Breast epithelium (tissue), 4 donors: ENCODE measurements at regions not wholly inside any gene's neighbourhood (a gene's known extent, or its start where the extent isn't known, plus 50 kb on each side); places are given as distances from the start of the nearest gene placed in this dataset.

Experiments used
- DNase-seq, 2 donors: peaks; one replicate each; pipeline ENCODE4 v3.0.0-alpha.2; 2019; ENCODE audit warnings: low spot score in 2 of 2
- H3K27ac ChIP-seq, 2 donors: fragments of 200-600 bp; sonication (generic) in 1 of 2; one replicate each; pipeline ENCODE4 v1.5.1; 2016 to 2019; ENCODE audit warnings: mild to moderate bottlenecking in 1 of 2
- H3K27me3 ChIP-seq, 2 donors: fragments of 200-600 bp; sonication (generic) in 1 of 2; one replicate each; pipeline versions ENCODE4 v1.5.1 to v1.6.0; 2017 to 2019; ENCODE audit warnings: control low read depth in 1 of 2, mild to moderate bottlenecking in 1 of 2
- H3K36me3 ChIP-seq: fragments of 200-600 bp; one replicate; pipeline ENCODE4 v1.5.1; 2019
- H3K4me1 ChIP-seq, 2 donors: fragments of 200-600 bp; sonication (generic); one replicate each; pipeline ENCODE4 v1.5.1; 2016 to 2019; ENCODE audit warnings: control low read depth in 1 of 2
- H3K4me3 ChIP-seq, 3 donors: fragments of 200-600 bp; sonication (generic); 1 replicate in 2 of 3; 2 replicates in 1 of 3; pipeline ENCODE4 v1.5.1; 2016 to 2019; ENCODE audit warnings: mild to moderate bottlenecking in 3 of 3, moderate library complexity in 2 of 3
- H3K9me3 ChIP-seq, 2 donors: fragments of 200-600 bp; sonication (generic) in 1 of 2; one replicate each; pipeline ENCODE4 v1.5.1; 2016 to 2019; ENCODE audit warnings: control low read depth in 1 of 2
- CTCF ChIP-seq, 3 donors: fragments of 450-650 bp; IDR thresholded peaks; one replicate each; pipeline ENCODE4 v1.5.1; 2016 to 2017; ENCODE audit warnings: antibody characterized with exemption in 3 of 3, mild to moderate bottlenecking in 3 of 3, moderate library complexity in 3 of 3
- POLR2A ChIP-seq: fragments of 450-650 bp; IDR thresholded peaks from one replicate; pipeline ENCODE4 v1.6.1; 2016; ENCODE audit warnings: antibody characterized with exemption, mild to moderate bottlenecking, moderate library complexity
- POLR2AphosphoS5 ChIP-seq, 3 donors: sonication (generic); formaldehyde crosslinking; IDR thresholded peaks; one replicate each; pipeline ENCODE4 v1.6.1; 2017; ENCODE audit warnings: antibody characterized with exemption in 3 of 3
- intact Hi-C: fragments of 100-400 bp; cut with DNase I; formaldehyde crosslinking; loops from one replicate; pipeline ENCODE4 v1.15.1; 2023; ENCODE audit warnings: low total_unique reads

- DNase-seq: no peak
- intact Hi-C loops: no loop called here
- H3K36me3 ChIP-seq: no peaks in the 10 kb centered on the region
These were observed 251.7 kb upstream of the TENM3 start for GRCh38 chr4:181991369-181992108.

DNA sequence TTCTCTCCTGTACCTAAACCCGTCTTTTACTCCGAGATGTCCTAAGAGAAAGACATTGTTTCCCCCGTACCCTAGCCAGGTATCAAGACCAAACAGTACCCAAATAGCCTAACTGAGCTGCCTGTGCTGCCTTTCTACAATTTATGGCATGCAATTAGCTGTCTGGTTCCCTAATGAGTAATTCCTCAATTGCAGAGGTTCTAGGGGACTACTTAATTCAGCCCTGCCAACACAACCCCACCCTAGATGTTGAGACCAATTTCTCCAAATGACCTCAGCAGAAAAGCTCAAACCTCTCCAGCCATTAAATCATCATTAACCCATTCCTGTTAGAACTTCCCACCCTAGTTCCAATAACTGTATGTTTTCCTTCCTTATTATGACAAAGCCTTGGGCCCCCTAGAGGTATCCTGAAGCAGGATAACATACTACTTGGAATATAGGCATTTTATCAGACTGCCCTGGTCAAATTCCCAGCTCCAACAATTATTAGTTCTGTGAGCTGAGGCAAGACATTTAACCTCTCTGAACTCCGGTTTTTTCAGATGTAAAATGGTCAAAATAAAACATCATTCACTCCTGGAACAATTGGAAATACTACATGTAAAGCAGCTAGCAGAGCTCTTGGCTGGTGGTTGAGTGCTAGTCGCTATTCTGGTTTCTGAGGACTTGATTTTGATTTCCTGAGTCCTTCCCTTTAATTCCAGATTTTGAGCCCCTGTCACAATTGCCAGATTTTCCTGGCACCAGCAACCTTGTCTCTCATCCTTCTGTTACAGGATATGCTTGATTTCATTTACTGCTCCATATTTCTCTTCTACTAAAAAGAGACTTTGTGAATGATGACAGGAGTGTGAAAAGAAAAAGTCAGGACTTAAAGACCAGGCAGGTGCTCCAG lies 244.6 kb upstream of the TENM3 start:
- Histone ChIP-seq H3K4me1 (no peaks in the 10 kb centered on the region), H3K27ac (no peak overlapping the region), H3K9me3 (no peaks in the 10 kb centered on the region), H3K4me3 (no peak overlapping the region), H3K27me3 (no peaks in the 10 kb centered on the region), H3K36me3 (no peaks in the 10 kb centered on the region)
- TF ChIP-seq POLR2AphosphoS5 (IDR thresholded peaks at IDR 0.05) (no peak), POLR2A (no peak), CTCF (IDR thresholded peaks at IDR 0.05) (no peak)
- intact Hi-C loops: no loop called here
- no peak for DNase-seq

More at GRCh38 chr4:181991369-181992108, 251.7 kb upstream of the TENM3 start:
- H3K27me3 ChIP-seq: no peaks in the 10 kb centered on the region
- TF ChIP-seq POLR2A (no peak), CTCF (IDR thresholded peaks at IDR 0.05) (no peak), POLR2AphosphoS5 (IDR thresholded peaks at IDR 0.05) (no peak)
- H3K9me3 ChIP-seq: no peaks in the 10 kb centered on the region
- no peak overlapping the region for H3K27ac ChIP-seq
- no peak overlapping the region for H3K4me3 ChIP-seq
- H3K4me1 ChIP-seq: no peaks in the 10 kb centered on the region

GRCh38 chr4:182000077-182000476 lies 243.1 kb upstream of the TENM3 start:
- intact Hi-C loops: no loop called here
- TF ChIP-seq POLR2AphosphoS5 (IDR thresholded peaks at IDR 0.05) (no peak), CTCF (IDR thresholded peaks at IDR 0.05) (no peak), POLR2A (no peak)
- H3K4me3 ChIP-seq: no peak overlapping the region

DNA sequence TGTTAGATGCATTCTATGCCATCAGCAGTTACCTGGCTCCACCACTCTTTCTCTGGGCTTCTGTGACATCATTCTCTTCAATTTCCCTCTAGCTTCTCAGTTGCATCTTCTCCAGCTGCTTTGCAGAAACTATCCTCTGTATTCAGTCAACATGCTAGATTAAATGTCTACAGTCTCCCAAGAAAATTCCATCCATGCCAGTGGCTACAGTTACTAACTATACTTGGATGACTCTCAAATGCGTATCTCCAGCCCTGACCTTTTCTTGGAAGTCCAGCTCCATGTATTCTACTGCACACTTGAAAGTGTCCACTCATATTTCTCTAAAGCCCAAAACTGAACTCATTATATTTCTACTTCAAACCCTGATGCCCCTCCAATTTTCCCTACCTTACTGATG lies 232.3 kb upstream of the TENM3 start:
- Histone ChIP-seq H3K4me1 (no peaks in the 10 kb centered on the region), H3K9me3 (no peaks in the 10 kb centered on the region), H3K36me3 (no peaks in the 10 kb centered on the region), H3K4me3 (no peak overlapping the region), H3K27ac (no peak overlapping the region), H3K27me3 (no peaks in the 10 kb centered on the region)
- TF ChIP-seq POLR2A (no peak), POLR2AphosphoS5 (IDR thresholded peaks at IDR 0.05) (no peak)
- no peak for DNase-seq
- intact Hi-C loops: no loop called here

More at GRCh38 chr4:182000077-182000476, 243.1 kb upstream of the TENM3 start:
- DNase-seq: no peak
- H3K27me3 ChIP-seq: no peaks in the 10 kb centered on the region
- H3K9me3 ChIP-seq: no peaks in the 10 kb centered on the region
- H3K36me3 ChIP-seq: no peaks in the 10 kb centered on the region
- no peak overlapping the region for H3K27ac ChIP-seq
- no peaks in the 10 kb centered on the region for H3K4me1 ChIP-seq

GRCh38 chr4:182014164-182014563 lies 229.0 kb upstream of the TENM3 start:
- Histone ChIP-seq H3K9me3 (no peaks in the 10 kb centered on the region), H3K27ac (no peak overlapping the region), H3K4me3 (no peak overlapping the region), H3K36me3 (no peaks in the 10 kb centered on the region), H3K27me3 (no peaks in the 10 kb centered on the region), H3K4me1 (no peaks in the 10 kb centered on the region)
- intact Hi-C loops: no loop called here
- DNase-seq: no peak
- no peak for TF ChIP-seq CTCF (IDR thresholded peaks at IDR 0.05)
- no peak for TF ChIP-seq POLR2A
- TF ChIP-seq POLR2AphosphoS5 (IDR thresholded peaks at IDR 0.05): no peak
